IMR-90 (cell line): ENCODE measurements at regions not wholly inside any gene's neighbourhood (a gene's known extent, or its start where the extent isn't known, plus 50 kb on each side); places are given as distances from the start of the nearest gene placed in this dataset.

Experiments used
- ATAC-seq: fragments of 200-7000 bp; cut with Tn5 transposase; 2 replicates; pipeline ENCODE4 v1.9.1; 2020; ENCODE audit warnings: low read depth, mild to moderate bottlenecking, moderate library complexity
- BruUV-seq: library from RNA; stranded (reverse); fragments of 400-500 nt; replicated peaks from 2 replicates; lab custom pipeline; 2021; lab: Mats Ljungman, UMichigan
- CTCF ChIA-PET: fragments of 300-600 bp; formaldehyde crosslinking; extraction: SDS; loops from one replicate; lab custom pipeline; 2021; ENCODE audit warnings: antibody characterized with exemption; lab: Yijun Ruan, JAX
- POLR2A ChIA-PET: fragments of 300-600 bp; sonication (Branson Sonifier 250); formaldehyde crosslinking; loops from one replicate; lab custom pipeline; 2022; ENCODE audit warnings: antibody characterized with exemption; ENCODE audit not compliant: unreplicated experiment; lab: Charles Lee
- DNase-seq: peaks from one replicate; pipeline ENCODE4 v3.0.0; 2013
- H2AFZ ChIP-seq: replicated peaks from 2 replicates; pipeline ENCODE3; 2013; ENCODE audit warnings: low read length, mild to moderate bottlenecking; ENCODE audit not compliant: poor library complexity
- H2AK5ac ChIP-seq: 2 replicates; pipeline ENCODE4 v1.6.1; 2013; ENCODE audit warnings: low read depth, low read length, inconsistent platforms
- H2AK9ac ChIP-seq: replicated peaks from 2 replicates; pipeline ENCODE3; 2013; ENCODE audit warnings: mild to moderate bottlenecking, low read depth, low read length, moderate library complexity; ENCODE audit not compliant: poor library complexity
- H2BK120ac ChIP-seq: 2 replicates; pipeline ENCODE4 v1.6.1; 2013; ENCODE audit warnings: low read depth, low read length, inconsistent platforms
- H2BK15ac ChIP-seq: 3 replicates; pipeline ENCODE4 v1.6.1; 2013; ENCODE audit warnings: low read depth, low read length, inconsistent platforms
- H2BK20ac ChIP-seq: 2 replicates; pipeline ENCODE4 v1.6.1; 2013; ENCODE audit warnings: low read depth, mild to moderate bottlenecking, inconsistent platforms, low read length, moderate library complexity
- H2BK5ac ChIP-seq: 2 replicates; pipeline ENCODE4 v1.6.1; 2013; ENCODE audit warnings: mild to moderate bottlenecking, low read depth, low read length, inconsistent platforms; ENCODE audit not compliant: poor library complexity, severe bottlenecking
- H3K14ac ChIP-seq: replicated peaks from 2 replicates; pipeline ENCODE4 v1.6.1; 2013; ENCODE audit warnings: low read depth, low read length, inconsistent platforms
- H3K18ac ChIP-seq: 2 replicates; pipeline ENCODE4 v1.6.1; 2013; ENCODE audit warnings: low read depth, low read length, control low read depth
- H3K23ac ChIP-seq: 2 replicates; pipeline ENCODE4 v1.6.1; 2013; ENCODE audit warnings: low read depth, low read length, inconsistent platforms
- H3K27ac ChIP-seq: 2 replicates; pipeline ENCODE4 v1.5.1; 2013; ENCODE audit warnings: mild to moderate bottlenecking, control low read depth, low read length; ENCODE audit not compliant: insufficient read depth
- H3K27me3 ChIP-seq: 2 replicates; pipeline ENCODE4 v1.6.1; 2013; ENCODE audit warnings: low read length; ENCODE audit not compliant: control insufficient read depth, insufficient read depth
- H3K36me3 ChIP-seq: 2 replicates; pipeline ENCODE4 v1.6.1; 2013; ENCODE audit warnings: low read length, mixed read lengths; ENCODE audit not compliant: control insufficient read depth, insufficient read depth
- H3K4ac ChIP-seq: 2 replicates; pipeline ENCODE4 v1.6.1; 2013; ENCODE audit warnings: low read depth, low read length, inconsistent platforms
- H3K4me1 ChIP-seq: 2 replicates; pipeline ENCODE4 v1.6.1; 2013; ENCODE audit warnings: low read length, mixed read lengths; ENCODE audit not compliant: control insufficient read depth, insufficient read depth
- H3K4me2 ChIP-seq: 2 replicates; pipeline ENCODE4 v1.6.1; 2013; ENCODE audit warnings: low read depth, mild to moderate bottlenecking, control low read depth, low read length, moderate library complexity
- H3K4me3 ChIP-seq: 2 replicates; pipeline ENCODE4 v1.5.1; 2013; ENCODE audit warnings: low read depth, mild to moderate bottlenecking, control low read depth, low read length, moderate library complexity; ENCODE audit not compliant: insufficient read depth
- H3K56ac ChIP-seq: 2 replicates; pipeline ENCODE4 v1.6.1; 2013; ENCODE audit warnings: low read length, inconsistent platforms; ENCODE audit not compliant: insufficient read depth; ENCODE audit errors: extremely low read depth
- H3K79me1 ChIP-seq, 2 experiments: 2 replicates each; pipeline ENCODE4 v1.6.1; 2013; ENCODE audit warnings: low read length in 2 of 2, inconsistent platforms in 1 of 2, low read depth in 1 of 2
- H3K9ac ChIP-seq: 2 replicates; pipeline ENCODE4 v1.6.1; 2013; ENCODE audit warnings: low read depth, low read length, control low read depth
- H3K9me1 ChIP-seq: 2 replicates; pipeline ENCODE4 v1.6.1; 2013; ENCODE audit warnings: low read length, inconsistent platforms; ENCODE audit not compliant: insufficient read depth
- H3K9me3 ChIP-seq: 2 replicates; pipeline ENCODE4 v1.6.1; 2013; ENCODE audit warnings: low read length; ENCODE audit not compliant: control insufficient read depth, insufficient read depth
- H4K20me1 ChIP-seq: 2 replicates; pipeline ENCODE4 v1.6.1; 2013; ENCODE audit warnings: low read length, inconsistent platforms; ENCODE audit not compliant: insufficient read depth
- H4K5ac ChIP-seq: 2 replicates; pipeline ENCODE4 v1.6.1; 2013; ENCODE audit warnings: mild to moderate bottlenecking, low read depth, low read length, control low read depth
- H4K8ac ChIP-seq, 2 experiments: 2 replicates each; pipeline ENCODE4 v1.6.1; 2013; ENCODE audit warnings: low read depth in 2 of 2, low read length in 2 of 2, control low read depth in 1 of 2, inconsistent platforms in 1 of 2
- H4K91ac ChIP-seq: 2 replicates; pipeline ENCODE4 v1.6.1; 2013; ENCODE audit warnings: low read depth, low read length, inconsistent platforms; ENCODE audit not compliant: insufficient read depth
- BHLHE40 ChIP-seq: fragments of 150-350 bp; IDR thresholded peaks from 2 replicates; pipeline ENCODE4 v1.6.1; 2016; ENCODE audit warnings: mild to moderate bottlenecking, low read depth, low read length
- CEBPB ChIP-seq: IDR thresholded peaks from 2 replicates; pipeline ENCODE4 v1.6.1; 2012; ENCODE audit warnings: low read depth, low read length, improper control_type of control experiment
- MXI1 ChIP-seq: IDR thresholded peaks from 2 replicates; pipeline ENCODE4 v1.6.1; 2012; ENCODE audit warnings: low read depth, mild to moderate bottlenecking, low read length, moderate library complexity, borderline replicate concordance
- RAD21 ChIP-seq: IDR thresholded peaks from 2 replicates; pipeline ENCODE4 v1.6.1; 2012; ENCODE audit warnings: low read length, improper control_type of control experiment
- RFX5 ChIP-seq: IDR thresholded peaks from 2 replicates; pipeline ENCODE4 v1.8.0; 2012; ENCODE audit warnings: low read depth, mild to moderate bottlenecking, low read length, moderate library complexity
- WGBS, 2 experiments: methylation state at CpG; one replicate each; pipeline versions ENCODE4 v1.1.5 to v1.1.7; 2013; ENCODE audit warnings: missing lambda C conversion rate in 2 of 2; ENCODE audit not compliant: insufficient read length in 1 of 2; ENCODE audit errors: extremely low coverage in 2 of 2; 5-methylcytosine and 5-hydroxymethylcytosine counted together
- dilution Hi-C: fragments of 300-500 bp; cut with HindIII; formaldehyde crosslinking; loops from one replicate; pipeline ENCODE4 v1.14.3; 2018; ENCODE audit warnings: low sequenced_read_pairs; ENCODE audit not compliant: unreplicated experiment
- in situ Hi-C: fragments of 300-500 bp; cut with MboI; formaldehyde crosslinking; loops from 3 replicates; pipeline ENCODE4 v1.14.3; 2019; ENCODE audit warnings: low sequenced_read_pairs, inconsistent platforms, mixed read lengths
- intact Hi-C: fragments of 100-400 bp; cut with micrococcal nuclease; formaldehyde crosslinking; loops from 2 replicates; pipeline ENCODE4 v1.10.0; 2022

GRCh38 chr13:111905609-111905945 lies 161.4 kb upstream of the SOX1 start:
- TF ChIP-seq RFX5, result no peak
- no peak for TF ChIP-seq BHLHE40
- no peak for TF ChIP-seq CEBPB
- no peak for TF ChIP-seq RAD21
- TF ChIP-seq MXI1, result no peak
- intact Hi-C loops, result no loop called here

More at GRCh38 chr13:111905609-111905945, 161.4 kb upstream of the SOX1 start:
- H4K5ac ChIP-seq, result no peak overlapping the region
- no peak overlapping the region for H3K56ac ChIP-seq
- POLR2A ChIA-PET, result no interaction called here
- 40% methylated on average over 2 of the region's 8 CpGs; no CpG with 5 or more reads in 1 of the 2 experiments for WGBS, 2 experiments
- H3K9me1 ChIP-seq, result no peaks in the 10 kb centered on the region
- dilution Hi-C loops, result no loop called here
- no peaks in the 10 kb centered on the region for H3K79me1 ChIP-seq
- H2BK20ac ChIP-seq, result no peak overlapping the region
- H3K9ac ChIP-seq, result no peak overlapping the region
- H4K8ac ChIP-seq, result no peak overlapping the region
- in situ Hi-C loops, result no loop called here
- no peak overlapping the region for H4K91ac ChIP-seq
- no peak overlapping the region for H3K23ac ChIP-seq
- no peak overlapping the region for H2AK5ac ChIP-seq
- no peaks in the 10 kb centered on the region for H3K4me1 ChIP-seq
- no peak overlapping the region for H2BK120ac ChIP-seq
- no peak overlapping the region for H3K4me3 ChIP-seq
- H2BK15ac ChIP-seq, result no peak overlapping the region
- H2AFZ ChIP-seq, result no peak overlapping the region
- CTCF ChIA-PET, result no interaction called here
- H3K27ac ChIP-seq, result no peak overlapping the region
- no peak overlapping the region for H2BK5ac ChIP-seq
- H3K4ac ChIP-seq, result no peak overlapping the region
- no peak overlapping the region for H3K18ac ChIP-seq
- DNase-seq, result no peak
- no peak overlapping the region for H2AK9ac ChIP-seq
- no TSS peak for BruUV-seq
- no peaks in the 10 kb centered on the region for H3K36me3 ChIP-seq
- no peaks in the 10 kb centered on the region for H3K27me3 ChIP-seq
- no peaks in the 10 kb centered on the region for H4K20me1 ChIP-seq
- no peak overlapping the region for H3K14ac ChIP-seq
- no peak for ATAC-seq
- peaks cover 57% of the 10 kb centered on the region for H3K9me3 ChIP-seq
- H3K4me2 ChIP-seq, result no peak overlapping the region
